ENCODE measurements at regions not wholly inside any gene's neighbourhood (a gene's known extent, or its start where the extent isn't known, plus 50 kb on each side); places are given as distances from the start of the nearest gene placed in this dataset.

DNA sequence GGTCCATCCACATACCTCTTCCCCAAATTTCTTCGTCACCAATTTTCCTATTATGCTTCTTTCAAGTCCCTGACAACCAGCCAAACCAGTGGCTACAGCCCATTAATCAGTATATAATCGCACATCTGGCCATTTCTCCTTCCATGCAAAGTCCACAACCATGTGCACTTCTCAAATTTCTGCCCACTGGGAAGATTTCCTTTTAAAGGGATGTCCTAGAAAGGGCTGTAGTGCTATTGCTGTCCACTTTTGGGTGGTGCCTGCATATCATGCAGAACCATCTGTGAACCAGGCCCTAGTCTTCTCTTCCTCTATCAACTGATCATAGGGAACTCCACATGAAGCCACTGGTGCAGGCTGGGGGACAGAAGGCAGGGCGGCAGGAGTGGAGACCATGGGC is 55.2 kb upstream of the MID1IP1 start:
- DNase-seq (ENCODE audit: insufficient read length, low spot score) (no peak), FAIRE-seq (no peak)

DNA sequence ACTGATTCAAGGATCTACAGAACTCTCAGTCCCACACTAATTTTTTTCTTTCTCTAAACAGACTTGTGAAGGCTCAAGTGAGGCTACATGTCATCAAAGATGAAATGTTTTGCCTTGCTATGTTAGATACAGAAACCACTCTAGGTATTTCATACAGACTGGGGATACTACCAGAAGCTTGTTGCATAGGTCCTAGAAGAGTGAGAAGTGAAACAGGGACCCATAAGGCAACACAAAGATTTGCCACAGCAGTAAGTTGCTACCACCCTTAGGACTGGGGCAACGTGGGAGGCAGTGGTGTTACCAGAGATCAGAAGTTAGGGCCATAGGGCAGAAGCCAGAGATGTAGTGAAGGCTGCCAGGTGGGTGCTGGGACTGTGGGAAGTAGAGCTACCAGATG is 50.7 kb upstream of the MID1IP1 start:
- DNase-seq (ENCODE audit: insufficient read length, low spot score): no peak
- FAIRE-seq: peak; percentile 63

All from GM19239 (cell line).